Breast epithelium (tissue), 3 donors: ENCODE measurements at regions not wholly inside any gene's neighbourhood (a gene's known extent, or its start where the extent isn't known, plus 50 kb on each side); places are given as distances from the start of the nearest gene placed in this dataset.

Experiments used
- POLR2A ChIP-seq: fragments of 450-650 bp; IDR thresholded peaks from one replicate; pipeline ENCODE4 v1.6.1; 2016; ENCODE audit warnings: antibody characterized with exemption, mild to moderate bottlenecking, moderate library complexity
- POLR2AphosphoS5 ChIP-seq, 3 donors: sonication (generic); formaldehyde crosslinking; IDR thresholded peaks; one replicate each; pipeline ENCODE4 v1.6.1; 2017; ENCODE audit warnings: antibody characterized with exemption in 3 of 3
- TF ChIP-seq, protein P1 (sequence below), 3 donors: fragments of 450-650 bp; IDR thresholded peaks; one replicate each; pipeline ENCODE4 v1.5.1; 2016 to 2017; ENCODE audit warnings: antibody characterized with exemption in 3 of 3, mild to moderate bottlenecking in 3 of 3, moderate library complexity in 3 of 3

GRCh38 chr6:150756173-150756572 lies 109.3 kb upstream of the MTHFD1L start:
- TF ChIP-seq, protein P1, sequence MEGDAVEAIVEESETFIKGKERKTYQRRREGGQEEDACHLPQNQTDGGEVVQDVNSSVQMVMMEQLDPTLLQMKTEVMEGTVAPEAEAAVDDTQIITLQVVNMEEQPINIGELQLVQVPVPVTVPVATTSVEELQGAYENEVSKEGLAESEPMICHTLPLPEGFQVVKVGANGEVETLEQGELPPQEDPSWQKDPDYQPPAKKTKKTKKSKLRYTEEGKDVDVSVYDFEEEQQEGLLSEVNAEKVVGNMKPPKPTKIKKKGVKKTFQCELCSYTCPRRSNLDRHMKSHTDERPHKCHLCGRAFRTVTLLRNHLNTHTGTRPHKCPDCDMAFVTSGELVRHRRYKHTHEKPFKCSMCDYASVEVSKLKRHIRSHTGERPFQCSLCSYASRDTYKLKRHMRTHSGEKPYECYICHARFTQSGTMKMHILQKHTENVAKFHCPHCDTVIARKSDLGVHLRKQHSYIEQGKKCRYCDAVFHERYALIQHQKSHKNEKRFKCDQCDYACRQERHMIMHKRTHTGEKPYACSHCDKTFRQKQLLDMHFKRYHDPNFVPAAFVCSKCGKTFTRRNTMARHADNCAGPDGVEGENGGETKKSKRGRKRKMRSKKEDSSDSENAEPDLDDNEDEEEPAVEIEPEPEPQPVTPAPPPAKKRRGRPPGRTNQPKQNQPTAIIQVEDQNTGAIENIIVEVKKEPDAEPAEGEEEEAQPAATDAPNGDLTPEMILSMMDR (IDR thresholded peaks at IDR 0.05): no peak
- TF ChIP-seq POLR2AphosphoS5 (IDR thresholded peaks at IDR 0.05): no peak
- no peak for TF ChIP-seq POLR2A
